HG03060 (cell line): ENCODE measurements at regions not wholly inside any gene's neighbourhood (a gene's known extent, or its start where the extent isn't known, plus 50 kb on each side); places are given as distances from the start of the nearest gene placed in this dataset.
"Not testable (repeated sequence)": the region's sequence is repeated elsewhere in the genome, so short reads cannot be mapped to it uniquely, and the experiment has no call there.

Experiments
- ATAC-seq: cut with Tn5 transposase; IDR thresholded peaks from one replicate; pipeline ENCODE4 v1.9.1; 2021; ENCODE audit warnings: low read depth, moderate number of reproducible peaks; ENCODE audit not compliant: unreplicated experiment

DNA sequence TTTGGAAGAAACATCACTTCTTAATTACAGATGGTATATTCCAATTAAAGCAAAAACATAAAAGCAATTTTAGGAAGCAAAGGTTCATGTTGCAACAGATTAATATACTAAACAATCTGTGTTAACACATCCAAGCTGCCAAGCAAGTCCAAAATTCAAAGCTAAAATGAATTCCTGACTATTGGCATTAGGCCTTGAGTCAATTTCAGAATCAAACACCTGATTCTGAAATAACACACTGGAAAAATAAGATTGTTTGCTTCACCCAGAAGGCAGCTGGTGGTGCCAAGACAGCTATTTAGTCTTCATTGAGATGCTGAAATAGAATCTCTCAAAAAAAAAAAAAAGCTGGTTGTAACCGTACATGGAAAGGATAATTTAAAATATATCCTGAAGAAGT, 465.6 kb downstream of the SOCS6 start:
- no peak for ATAC-seq

GRCh38 chr18:70732916-70733315, 444.1 kb downstream of the SOCS6 start:
- ATAC-seq: no peak

- no peak for ATAC-seq
Measured at GRCh38 chr18:70732188-70732587, 443.3 kb downstream of the SOCS6 start.

GRCh38 chr18:70720607-70721006, 431.8 kb downstream of the SOCS6 start:
- ATAC-seq: no peak

- no peak for ATAC-seq
Measured at GRCh38 chr18:70709720-70710119, 420.9 kb downstream of the SOCS6 start.

DNA sequence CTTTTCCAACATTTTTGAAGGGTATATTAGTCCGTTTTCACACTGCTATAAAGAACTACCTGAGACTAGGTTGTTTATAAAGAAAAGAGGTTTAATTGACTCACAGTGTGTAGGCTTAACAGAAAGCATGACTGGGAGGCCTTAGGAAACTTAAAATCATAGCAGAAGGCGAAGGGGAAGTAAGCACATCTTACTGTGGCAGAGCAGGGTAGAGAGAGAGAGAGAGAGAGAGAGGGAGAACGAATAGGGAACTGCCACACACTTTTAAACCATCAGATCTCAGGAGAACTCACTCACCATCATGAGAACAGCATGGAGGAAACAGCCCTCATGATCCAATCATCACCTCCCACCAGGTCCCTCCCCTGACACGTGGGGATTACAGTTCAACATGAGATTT, 420.3 kb downstream of the SOCS6 start:
- no peak for ATAC-seq

- no peak for ATAC-seq
Measured at GRCh38 chr18:70705831-70706416, 417.1 kb downstream of the SOCS6 start.

DNA sequence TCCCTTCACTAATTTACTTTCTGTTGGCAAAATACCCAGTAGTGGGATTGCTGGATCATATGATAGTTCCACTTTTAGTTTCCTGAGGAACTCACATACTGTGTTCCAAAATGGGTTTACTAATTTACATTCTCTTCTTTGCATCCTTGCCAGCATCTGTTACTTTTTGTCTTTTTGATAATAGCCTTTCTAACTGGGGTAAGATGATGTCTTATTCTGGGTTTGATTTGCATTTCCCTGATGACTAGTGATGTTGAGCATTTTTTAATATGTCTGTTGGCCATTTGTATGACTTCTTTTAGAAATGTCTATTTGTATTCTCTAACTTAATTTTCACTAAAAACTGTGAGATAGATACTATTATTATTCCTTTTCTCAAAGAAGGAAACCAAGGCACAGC, 411.7 kb downstream of the SOCS6 start:
- no peak for ATAC-seq

DNA sequence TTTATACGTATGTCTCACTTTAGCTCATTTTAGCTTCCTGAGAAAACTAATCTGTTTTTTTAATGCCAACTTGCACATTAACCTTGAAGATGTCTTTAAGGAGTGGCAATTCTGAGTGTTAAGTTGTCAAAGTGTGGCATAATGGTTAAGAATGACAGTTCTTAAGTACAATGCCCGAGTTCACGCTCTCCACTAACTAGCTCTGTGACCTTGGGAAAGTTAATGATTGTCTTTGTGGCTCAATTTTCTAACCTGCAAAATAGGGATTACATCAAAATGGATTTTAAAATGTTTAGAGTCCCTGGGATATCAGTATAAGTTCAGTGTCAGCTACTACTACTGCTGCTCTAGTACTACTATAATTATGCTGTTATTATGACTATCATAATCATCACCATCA, 409.7 kb downstream of the SOCS6 start:
- no peak for ATAC-seq

DNA sequence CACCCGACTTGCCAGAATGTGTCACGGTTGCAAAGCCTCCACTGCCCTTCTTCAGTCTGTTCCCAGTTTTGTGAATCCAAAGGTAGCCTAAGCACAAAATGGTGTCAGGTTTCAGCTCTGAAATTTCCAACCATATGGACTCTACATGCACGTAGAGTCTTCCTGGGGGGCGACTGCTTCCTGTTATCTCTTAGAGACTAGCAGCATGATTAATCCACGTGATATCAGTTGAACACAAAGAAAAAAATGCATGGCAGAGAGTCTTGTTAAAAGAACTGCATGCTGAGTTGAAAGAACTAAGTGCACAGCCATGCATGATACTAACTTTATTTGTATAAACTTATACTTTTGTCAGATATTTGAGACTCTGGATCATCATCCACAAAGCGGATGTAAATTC, 404.4 kb downstream of the SOCS6 start:
- no peak for ATAC-seq

DNA sequence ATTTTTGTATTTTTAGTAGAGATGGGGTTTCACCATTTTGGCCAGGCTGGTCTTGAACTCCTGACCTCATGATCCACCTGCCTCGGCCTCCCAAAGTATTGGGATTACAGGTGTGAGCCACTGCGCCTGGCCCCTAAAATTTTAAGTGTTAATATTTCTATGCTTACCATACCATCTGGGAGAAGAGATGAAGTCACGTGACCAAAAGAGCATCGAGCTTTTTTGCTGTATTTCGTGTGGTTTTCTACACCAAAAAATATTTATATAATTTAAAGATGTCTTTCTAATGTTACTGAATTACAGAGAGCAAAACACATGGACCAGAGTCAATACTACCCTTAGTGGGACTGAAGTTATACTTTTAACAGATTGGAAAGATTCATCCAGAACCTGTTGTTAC, 400.9 kb downstream of the SOCS6 start:
- not testable (repeated sequence) for ATAC-seq

- no peak for ATAC-seq
Measured at GRCh38 chr18:70688286-70688685, 399.4 kb downstream of the SOCS6 start.

DNA sequence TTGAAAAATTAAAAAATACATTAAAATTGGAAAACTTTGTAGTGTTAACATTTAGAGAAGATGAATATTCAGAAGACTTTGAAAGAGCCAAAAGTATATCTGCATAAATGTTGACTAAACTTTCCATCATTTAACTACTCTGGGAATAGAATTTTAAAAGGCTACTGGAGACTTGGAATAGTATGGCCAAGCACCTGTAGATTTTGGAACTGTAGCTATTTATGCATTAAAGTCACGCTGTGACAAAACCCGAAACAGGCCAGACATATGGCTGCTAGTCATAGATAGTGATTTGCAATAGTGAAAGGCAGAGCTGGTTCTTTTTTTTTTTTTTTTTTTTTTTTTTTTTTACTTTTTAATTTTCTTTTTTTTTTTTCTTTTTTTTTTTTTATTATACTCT, 396.0 kb downstream of the SOCS6 start:
- ATAC-seq: no peak

DNA sequence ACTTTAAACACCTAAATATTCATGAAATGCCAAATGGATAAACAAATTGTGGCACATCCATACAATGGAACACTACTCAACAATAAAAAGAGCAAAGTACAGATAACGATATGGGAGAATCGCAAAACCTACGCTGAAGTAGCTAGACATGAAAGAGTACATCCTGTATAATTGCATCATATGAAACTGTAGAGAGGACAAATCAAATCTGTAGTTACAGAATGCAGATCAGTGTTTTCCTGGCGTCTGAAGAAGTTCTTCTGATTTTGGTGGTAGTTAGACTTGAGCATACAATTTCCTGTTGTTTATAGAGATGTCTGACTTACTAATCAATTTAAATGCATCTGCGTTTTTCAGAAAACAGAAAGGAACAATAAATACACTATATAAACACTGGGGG, 394.4 kb downstream of the SOCS6 start:
- no peak for ATAC-seq

GRCh38 chr18:70674896-70675295, 386.1 kb downstream of the SOCS6 start:
- ATAC-seq: no peak

GRCh38 chr18:70673831-70674230, 385.0 kb downstream of the SOCS6 start:
- ATAC-seq: no peak

DNA sequence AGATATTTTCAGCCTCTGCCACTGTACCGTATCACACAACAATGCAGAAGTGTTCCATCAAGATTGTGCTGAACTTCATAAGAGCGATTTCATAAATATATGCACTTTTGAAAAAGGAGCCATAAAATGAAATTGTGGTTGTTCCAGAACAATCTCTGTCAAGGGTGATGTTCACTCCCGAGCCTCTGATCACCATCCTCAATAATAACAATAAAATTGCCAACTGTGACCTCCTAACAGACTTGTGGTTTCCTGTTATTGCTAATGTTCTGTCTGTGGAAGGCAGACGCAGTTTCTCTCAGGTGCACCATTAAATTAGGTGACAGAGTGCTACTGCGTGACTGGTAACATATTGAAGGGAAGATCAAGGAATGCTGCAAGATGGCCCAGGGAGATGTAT, 383.7 kb downstream of the SOCS6 start:
- ATAC-seq: no peak

GRCh38 chr18:70671889-70672565, 383.2 kb downstream of the SOCS6 start:
- ATAC-seq: no peak

DNA sequence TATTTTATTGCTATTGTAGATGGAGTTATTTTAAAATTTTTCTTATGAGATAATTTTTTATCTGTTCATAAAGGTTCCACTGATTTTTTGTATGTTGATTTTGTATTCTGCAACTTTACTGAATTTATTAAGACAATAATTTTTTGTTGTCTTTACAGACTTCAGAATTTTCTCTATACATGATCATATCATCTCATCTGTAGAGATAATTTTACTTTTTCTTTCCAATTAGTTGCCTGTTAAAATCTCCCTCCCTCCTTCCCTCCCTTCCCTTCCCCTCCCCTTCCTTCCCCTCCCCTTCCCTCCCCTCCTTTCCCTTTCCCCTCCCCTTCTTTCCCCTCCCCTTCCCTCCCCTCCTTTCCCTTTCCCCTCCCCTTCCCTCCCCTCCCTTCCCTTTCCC, 378.1 kb downstream of the SOCS6 start:
- no peak for ATAC-seq

- no peak for ATAC-seq
Measured at GRCh38 chr18:70663141-70663540, 374.3 kb downstream of the SOCS6 start.

DNA sequence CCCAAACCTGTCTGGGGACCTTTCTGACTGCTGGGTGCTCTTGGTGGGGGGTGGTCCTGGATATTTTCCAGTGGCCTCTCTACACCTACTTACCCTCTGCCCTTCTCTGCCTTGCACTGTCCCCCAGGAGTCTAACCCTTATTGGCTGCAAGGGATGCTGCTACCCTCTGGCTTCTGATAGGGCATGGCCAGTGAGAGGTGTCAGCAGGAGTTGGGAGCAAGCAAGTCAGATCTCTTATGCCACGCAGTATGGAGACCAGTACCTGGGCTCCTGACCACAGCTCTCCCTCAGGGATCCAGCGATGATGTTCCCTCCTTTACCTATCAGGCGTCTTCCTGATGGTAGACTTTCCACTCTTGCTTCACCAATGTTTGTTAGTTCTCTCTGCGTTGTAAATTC, 373.7 kb downstream of the SOCS6 start:
- ATAC-seq: no peak

- ATAC-seq: no peak
Measured at GRCh38 chr18:70659036-70659925, 370.4 kb downstream of the SOCS6 start.
